Erythroblast (primary cell): ENCODE measurements at regions not wholly inside any gene's neighbourhood (a gene's known extent, or its start where the extent isn't known, plus 50 kb on each side); places are given as distances from the start of the nearest gene placed in this dataset.

Experiments
- GATA1 ChIP-seq: IDR thresholded peaks from 2 replicates; pipeline ENCODE4 v1.6.1; 2011; ENCODE audit warnings: low read depth, mild to moderate bottlenecking, control low read depth, low read length, moderate library complexity
- POLR2A ChIP-seq: IDR thresholded peaks from 2 replicates; pipeline ENCODE4 v1.6.1; 2011; ENCODE audit warnings: mild to moderate bottlenecking, low read length

GRCh38 chr13:103640606-103641005 lies 574.4 kb upstream of the SLC10A2 start:
- TF ChIP-seq POLR2A (no peak), GATA1 (no peak)
